COLO829 (cell line): ENCODE measurements at regions not wholly inside any gene's neighbourhood (a gene's known extent, or its start where the extent isn't known, plus 50 kb on each side); places are given as distances from the start of the nearest gene placed in this dataset.

Experiments
- DNase-seq: peaks from one replicate; pipeline ENCODE4 v3.0.0; 2012; ENCODE audit warnings: low spot score

- DNase-seq = no peak
Observed at GRCh38 chr2:222146488-222146887, 152.3 kb downstream of the PAX3 start.

GRCh38 chr2:222142027-222142426, 156.8 kb downstream of the PAX3 start:
- no peak for DNase-seq

- peak; percentile 88 for DNase-seq
Observed at GRCh38 chr2:222136106-222136630, 162.6 kb downstream of the PAX3 start.

- no peak for DNase-seq
Observed at GRCh38 chr2:222134654-222135053, 164.1 kb downstream of the PAX3 start.

- DNase-seq = no peak
Observed at GRCh38 chr2:222133897-222134296, 164.9 kb downstream of the PAX3 start.

- DNase-seq = no peak
Observed at GRCh38 chr2:222130855-222131254, 167.9 kb downstream of the PAX3 start.

- no peak for DNase-seq
Observed at GRCh38 chr2:222127660-222128059, 171.1 kb downstream of the PAX3 start.

GRCh38 chr2:222120933-222121332, 177.9 kb downstream of the PAX3 start:
- no peak for DNase-seq

- DNase-seq = no peak
Observed at GRCh38 chr2:222115296-222115695, 183.5 kb downstream of the PAX3 start.

GRCh38 chr2:222108957-222109585, 189.7 kb downstream of the PAX3 start:
- no peak for DNase-seq

GRCh38 chr2:222108497-222108896, 190.3 kb downstream of the PAX3 start:
- no peak for DNase-seq

- DNase-seq = no peak
Observed at GRCh38 chr2:222105046-222105445, 193.8 kb downstream of the PAX3 start.

- no peak for DNase-seq
Observed at GRCh38 chr2:222102575-222103349, 196.0 kb downstream of the PAX3 start.

- DNase-seq = no peak
Observed at GRCh38 chr2:222100704-222101699, 197.8 kb downstream of the PAX3 start.

GRCh38 chr2:222088561-222088960, 210.2 kb downstream of the PAX3 start:
- DNase-seq = no peak

GRCh38 chr2:222087998-222088397, 210.8 kb downstream of the PAX3 start:
- DNase-seq = no peak

- no peak for DNase-seq
Observed at GRCh38 chr2:222082201-222082600, 216.6 kb downstream of the PAX3 start.

GRCh38 chr2:222080141-222080540, 218.7 kb downstream of the PAX3 start:
- DNase-seq = no peak

- DNase-seq = no peak
Observed at GRCh38 chr2:222076973-222077690, 221.7 kb downstream of the PAX3 start.

GRCh38 chr2:222074674-222075073, 224.1 kb downstream of the PAX3 start:
- DNase-seq = no peak

GRCh38 chr2:222071911-222072310, 226.9 kb downstream of the PAX3 start:
- DNase-seq = no peak

- no peak for DNase-seq
Observed at GRCh38 chr2:222064286-222064685, 234.5 kb downstream of the PAX3 start.
